Left forelimb (tissue), 1 donor: ENCODE measurements at regions not wholly inside any gene's neighbourhood (a gene's known extent, or its start where the extent isn't known, plus 50 kb on each side); places are given as distances from the start of the nearest gene placed in this dataset.
"Not testable (repeated sequence)": the region's sequence is repeated elsewhere in the genome, so short reads cannot be mapped to it uniquely, and the experiment has no call there.

ENCODE experiments used
- DNase-seq: peaks from one replicate; pipeline ENCODE4 v3.0.0-alpha.2; 2018; ENCODE audit warnings: low spot score

DNA sequence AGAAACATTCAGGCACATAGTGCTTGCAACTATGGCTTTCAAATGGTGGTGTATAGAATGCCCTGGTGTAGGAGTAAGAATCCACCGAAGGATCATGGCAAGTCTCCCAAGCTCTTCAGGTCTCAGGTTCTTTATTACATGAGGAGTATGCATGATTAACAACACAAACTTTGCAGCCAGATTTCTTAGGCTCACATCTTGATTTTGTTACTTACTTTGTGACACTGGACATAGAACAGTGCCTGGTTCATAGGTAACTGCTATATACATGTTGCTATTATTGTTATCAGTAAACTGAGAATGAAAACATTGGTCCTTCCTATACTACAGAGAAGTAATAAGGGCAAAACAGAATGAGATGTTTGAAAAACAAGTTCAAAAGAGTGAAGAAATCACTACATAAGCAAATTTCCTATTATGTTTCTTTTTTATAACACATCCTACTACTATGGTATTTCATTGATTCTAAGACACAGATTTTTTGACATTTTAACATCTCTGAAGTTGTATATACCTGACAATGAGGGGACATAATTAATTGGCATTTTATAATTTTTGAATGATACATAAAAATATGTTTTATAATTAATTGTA, 284.9 kb downstream of the C1D start:
- no peak for DNase-seq

DNA sequence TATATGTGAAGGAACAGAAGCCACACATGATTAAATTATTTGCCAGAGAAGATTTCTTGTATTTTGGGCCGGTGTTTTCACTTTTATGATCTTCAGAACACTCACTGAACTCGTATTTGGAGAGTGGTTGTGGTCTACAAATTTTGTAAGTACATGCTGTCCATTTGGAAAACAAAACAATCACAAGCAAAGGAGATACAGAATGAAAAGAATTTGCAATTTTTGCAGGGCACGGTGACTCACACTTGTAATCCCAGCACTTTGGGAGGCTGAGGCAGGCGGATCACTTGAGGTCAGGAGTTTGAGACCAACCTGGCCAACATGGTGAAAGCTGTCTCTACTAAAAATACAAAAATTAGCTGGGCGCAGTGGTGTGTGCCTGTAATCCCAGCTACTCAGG, 282.0 kb downstream of the C1D start:
- not testable (repeated sequence) for DNase-seq

DNA sequence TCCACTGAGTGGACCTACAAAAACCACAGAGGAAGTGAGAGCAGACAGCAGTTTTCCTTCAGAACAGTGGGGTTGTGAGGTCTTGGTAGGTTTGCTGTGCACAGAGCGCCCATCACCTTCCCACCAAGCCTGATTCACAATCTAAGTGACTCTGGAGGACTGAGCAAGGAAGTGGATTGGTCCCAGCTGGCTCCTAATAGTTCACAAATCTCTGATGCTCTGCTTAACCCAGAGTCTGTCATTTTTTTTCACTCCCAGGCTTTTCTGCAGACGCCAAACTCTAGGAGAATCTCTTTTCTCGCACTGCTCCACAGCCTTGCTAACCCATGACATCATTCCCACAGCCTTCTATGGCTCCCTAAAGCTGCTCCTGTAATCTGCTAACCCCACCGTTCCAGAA, 280.4 kb downstream of the C1D start:
- no peak for DNase-seq

DNA sequence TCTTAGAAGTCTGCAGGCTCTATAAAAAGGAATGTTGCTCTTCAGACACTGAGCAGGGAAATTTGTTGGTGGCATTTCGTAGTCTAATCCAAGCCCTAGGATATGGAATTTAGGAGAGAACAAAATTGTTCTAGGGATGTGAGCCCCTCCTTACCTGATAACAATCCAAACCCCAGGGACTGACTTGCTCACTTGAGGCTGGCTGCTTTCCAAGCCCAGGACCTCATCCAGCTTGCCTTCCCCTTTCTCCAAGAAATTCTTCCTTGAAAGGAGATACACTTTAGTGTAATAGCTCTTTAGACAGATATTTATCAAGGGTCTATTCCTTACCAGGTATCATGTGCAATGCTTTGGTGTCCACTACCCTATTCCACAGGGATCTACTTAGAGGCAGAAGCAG, 279.8 kb downstream of the C1D start:
- no peak for DNase-seq

- no peak for DNase-seq
Measured at GRCh38 chr2:67790622-67791021, 272.2 kb downstream of the C1D start.

DNA sequence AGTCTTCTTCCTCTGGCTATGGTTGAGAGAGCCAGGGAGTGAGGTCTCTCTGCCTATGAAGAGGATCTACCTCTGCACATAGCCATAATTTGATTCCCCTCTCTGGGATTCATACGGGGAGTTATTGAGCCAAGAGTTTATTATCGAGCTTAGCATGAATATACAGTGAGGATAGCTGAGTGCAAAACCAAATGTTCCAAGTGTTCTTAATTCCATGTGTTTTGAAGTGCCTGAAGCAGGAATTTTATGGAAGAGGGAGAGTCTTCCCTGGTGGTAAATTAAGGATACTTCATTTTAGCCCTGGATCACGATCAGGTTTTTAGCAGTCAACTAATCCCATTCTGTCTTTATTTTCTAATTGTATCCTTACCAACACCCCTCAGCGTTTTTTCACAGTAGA, 270.6 kb downstream of the C1D start:
- no peak for DNase-seq

DNA sequence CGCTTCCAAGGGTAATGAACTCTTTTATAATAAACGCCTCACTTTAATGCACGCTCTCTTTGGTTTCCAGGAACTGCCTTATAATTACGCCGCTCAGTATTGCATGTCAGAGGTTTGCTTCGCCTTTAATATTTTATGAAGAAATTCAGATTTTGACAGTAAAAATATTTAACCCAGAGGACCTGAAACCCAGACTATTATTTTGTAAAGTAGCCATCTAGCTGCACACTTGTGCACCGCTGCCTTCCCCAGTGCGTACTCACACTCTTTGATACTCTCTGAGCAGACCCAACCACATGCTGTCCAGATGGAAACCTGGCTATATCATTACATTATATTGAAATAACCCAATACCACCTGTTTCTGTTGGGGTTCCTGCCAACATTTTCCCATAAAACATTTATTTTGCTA, 270.1 kb downstream of the C1D start:
- DNase-seq, result no peak

GRCh38 chr2:67797801-67798540, 264.8 kb downstream of the C1D start:
- no peak for DNase-seq

DNA sequence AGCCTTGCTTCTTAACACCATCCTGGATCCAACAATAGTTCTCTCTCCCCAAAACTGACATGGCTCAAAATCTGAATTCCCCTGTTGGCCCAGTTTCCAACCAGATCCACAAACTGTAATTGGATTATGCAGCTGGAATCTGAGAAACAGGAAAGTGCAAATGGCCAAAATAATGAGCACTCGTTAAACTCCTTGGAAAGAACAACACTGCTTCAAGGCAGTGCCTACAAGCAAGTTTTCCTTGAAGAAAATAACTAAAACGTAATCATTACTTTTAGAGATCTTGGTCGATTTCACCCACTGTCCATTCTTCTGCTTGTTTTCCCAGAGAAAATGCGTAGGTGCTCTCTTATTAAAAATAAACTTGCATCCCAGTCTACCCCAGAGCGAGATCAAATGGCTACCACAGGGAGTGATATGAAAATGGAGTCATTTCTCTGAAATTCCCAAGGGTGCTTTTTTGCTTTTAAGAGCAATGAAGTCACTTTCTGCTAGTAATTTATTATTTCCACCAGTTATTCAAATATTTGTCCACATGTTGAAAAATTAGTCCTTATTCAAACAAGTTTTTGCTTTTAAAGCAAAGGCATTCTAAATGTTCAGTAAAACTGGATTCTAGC, 264.2 kb downstream of the C1D start:
- no peak for DNase-seq

GRCh38 chr2:67799886-67800285, 262.9 kb downstream of the C1D start:
- no peak for DNase-seq

- DNase-seq, result no peak
Measured at GRCh38 chr2:67802291-67802690, 260.5 kb downstream of the C1D start.

DNA sequence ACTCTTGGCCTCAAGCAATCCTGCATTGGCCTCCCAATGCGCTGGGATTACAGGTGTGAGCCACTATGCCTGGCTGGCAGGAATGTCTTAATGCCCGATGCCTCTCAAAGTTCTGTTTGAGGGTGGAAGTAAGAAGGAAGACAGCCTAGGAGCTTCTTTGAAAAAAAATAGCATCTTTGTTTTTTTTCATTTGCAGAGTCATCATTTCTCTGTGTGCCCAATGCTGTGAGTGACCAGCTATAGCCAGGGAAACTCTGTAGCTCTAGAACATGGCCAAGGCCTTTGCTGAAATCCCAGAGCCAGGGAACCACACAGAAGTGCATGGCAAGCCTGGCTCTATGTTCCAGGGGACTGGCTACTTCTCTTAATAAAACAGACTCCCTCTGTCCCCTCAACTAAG, 260.0 kb downstream of the C1D start:
- no peak for DNase-seq

GRCh38 chr2:67806816-67807215, 256.0 kb downstream of the C1D start:
- DNase-seq, result no peak

GRCh38 chr2:67808112-67808511, 254.7 kb downstream of the C1D start:
- no peak for DNase-seq

DNA sequence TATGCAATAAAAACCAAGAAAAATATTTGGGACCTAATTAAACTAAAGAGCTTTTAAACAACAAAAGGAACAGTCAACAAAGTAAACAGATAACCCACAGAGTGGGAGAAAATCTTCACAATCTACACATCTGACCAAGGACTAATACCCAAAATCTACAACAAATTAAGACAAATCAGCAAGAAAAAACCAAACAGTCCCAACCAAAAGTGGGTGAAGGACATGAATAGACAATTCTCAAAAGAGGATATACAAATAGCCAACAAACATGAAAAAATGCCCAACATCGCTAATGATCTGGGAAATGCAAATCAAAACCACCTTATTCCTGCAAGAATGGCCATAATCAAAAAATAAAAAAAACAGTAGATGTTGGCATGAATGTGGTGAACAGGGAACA, 250.1 kb downstream of the C1D start:
- no peak for DNase-seq

- no peak for DNase-seq
Measured at GRCh38 chr2:67823726-67824125, 239.1 kb downstream of the C1D start.

DNA sequence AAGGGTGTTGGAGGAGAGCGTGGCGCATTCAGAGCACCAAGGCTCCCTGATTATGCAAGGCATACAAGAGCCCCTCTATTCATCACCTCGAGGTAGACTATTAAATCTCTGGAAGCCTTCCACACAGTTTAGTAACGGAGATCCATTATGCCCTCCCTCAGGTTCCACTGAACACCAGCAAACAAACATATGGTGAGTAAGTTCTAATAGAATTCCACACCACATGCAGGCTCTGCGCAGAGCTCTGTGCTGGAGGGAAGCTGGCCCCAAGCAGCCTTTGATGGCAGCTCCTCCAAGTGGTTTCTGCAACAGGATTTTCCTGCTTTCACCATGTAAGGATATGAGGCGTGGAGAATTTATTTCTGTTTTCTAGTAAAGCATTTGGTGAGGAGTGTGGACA, 238.6 kb downstream of the C1D start:
- no peak for DNase-seq

GRCh38 chr2:67825476-67825875, 237.3 kb downstream of the C1D start:
- DNase-seq, result no peak

GRCh38 chr2:67828066-67828465, 234.7 kb downstream of the C1D start:
- no peak for DNase-seq

DNA sequence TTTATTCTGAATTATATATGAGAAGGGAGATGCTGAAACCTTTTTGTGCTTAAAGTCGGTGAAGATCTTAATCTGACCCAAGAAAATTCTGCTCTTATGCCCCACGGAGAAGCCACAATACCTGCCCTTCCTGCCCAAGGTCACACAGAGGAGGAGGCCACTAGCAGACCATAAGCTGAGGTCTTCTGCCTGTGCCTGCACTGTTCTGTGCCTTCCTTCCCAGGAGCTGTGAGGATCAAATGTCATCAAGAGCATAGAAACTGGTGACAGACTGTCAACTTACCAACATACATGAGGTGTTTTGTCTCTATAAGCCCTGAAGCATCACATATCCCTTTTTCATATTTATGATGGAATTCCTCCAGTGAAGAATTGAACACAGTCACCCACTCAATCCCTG, 233.3 kb downstream of the C1D start:
- DNase-seq, result no peak

DNA sequence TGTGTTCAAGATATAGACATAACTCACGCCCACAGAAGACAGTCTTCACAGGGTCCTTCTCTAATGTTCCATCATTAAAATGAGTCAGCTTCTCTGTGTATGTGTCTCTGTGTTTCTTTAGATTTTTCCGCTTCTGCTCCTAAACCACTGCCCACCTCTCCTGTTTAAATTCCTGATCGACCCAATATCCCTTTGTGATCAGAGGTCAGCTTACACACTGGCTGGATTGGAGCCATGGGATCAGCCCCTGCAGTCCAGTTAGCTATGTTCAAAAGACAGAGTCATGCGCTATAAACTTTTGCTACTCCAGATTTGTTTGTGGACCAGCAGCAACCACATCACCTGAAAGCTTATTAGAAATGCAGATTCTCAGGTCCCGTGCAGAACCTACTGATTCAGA, 229.2 kb downstream of the C1D start:
- no peak for DNase-seq

- DNase-seq, result no peak
Measured at GRCh38 chr2:67834482-67834881, 228.3 kb downstream of the C1D start.

DNA sequence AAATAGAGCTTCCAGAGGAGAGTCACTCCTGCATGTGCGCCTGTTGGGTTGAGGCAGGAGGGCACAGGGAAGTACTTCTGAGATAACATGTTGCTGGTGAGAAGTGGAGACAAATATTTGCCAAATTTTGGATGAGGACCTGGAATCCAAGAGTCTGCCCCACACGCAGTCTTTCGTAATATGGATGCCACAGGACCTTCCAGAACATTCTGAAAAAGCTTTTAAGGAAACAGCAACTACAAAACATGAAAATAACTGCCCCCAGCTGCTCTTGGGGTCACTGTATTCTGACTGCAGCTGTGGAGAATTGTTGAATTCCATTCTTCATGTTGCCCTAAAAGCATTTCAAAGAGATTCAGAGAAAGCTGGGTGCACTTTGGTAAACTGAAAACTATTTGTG, 227.5 kb downstream of the C1D start:
- no peak for DNase-seq

GRCh38 chr2:67836866-67837265, 225.9 kb downstream of the C1D start:
- no peak for DNase-seq
